ENCODE measurements at regions not wholly inside any gene's neighbourhood (a gene's known extent, or its start where the extent isn't known, plus 50 kb on each side); places are given as distances from the start of the nearest gene placed in this dataset.

GRCh38 chr2:221203856-221204255 is 368.2 kb downstream of the EPHA4 start:
- no peak for TF ChIP-seq MAZ (IDR thresholded peaks at IDR 0.05; ENCODE audit: borderline replicate concordance, low read depth, low read length)
- TF ChIP-seq MAZ (CRISPR knock-in tag; IDR thresholded peaks at IDR 0.05; ENCODE audit: low read depth): no peak
- TF ChIP-seq SRSF9 (IDR thresholded peaks at IDR 0.05; ENCODE audit: borderline replicate concordance, insufficient read depth, low read depth, low read length, poor library complexity, severe bottlenecking): no peak
- TF ChIP-seq ZFP36 (IDR thresholded peaks at IDR 0.05; ENCODE audit: borderline replicate concordance, low read depth, low read length, partially characterized antibody): no peak
- TF ChIP-seq ZNF577 (CRISPR knock-in tag; IDR thresholded peaks at IDR 0.05; ENCODE audit: borderline replicate concordance, low read depth): no peak
- no peak for TF ChIP-seq FOXP1 (IDR thresholded peaks at IDR 0.05)
- TF ChIP-seq FOXP1 (CRISPR knock-in tag; IDR thresholded peaks at IDR 0.05): no peak
- no peak for TF ChIP-seq NFE2L2 (IDR thresholded peaks at IDR 0.05; ENCODE audit: low read length)
